Karpas-422 (cell line): ENCODE measurements at regions not wholly inside any gene's neighbourhood (a gene's known extent, or its start where the extent isn't known, plus 50 kb on each side); places are given as distances from the start of the nearest gene placed in this dataset.
"Not testable (repeated sequence)": the region's sequence is repeated elsewhere in the genome, so short reads cannot be mapped to it uniquely, and the experiment has no call there.

Source experiments
- DNase-seq: peaks from one replicate; pipeline ENCODE4 v3.0.0-alpha.2; 2015
- H2AFZ ChIP-seq: fragments of 200-600 bp; sonication (generic); 2 replicates; pipeline ENCODE4 v1.6.1; 2014; ENCODE audit warnings: antibody characterized with exemption, low read length, mixed read lengths
- H3K27ac ChIP-seq: fragments of 200-600 bp; sonication (generic); 2 replicates; pipeline ENCODE4 v1.5.1; 2014; ENCODE audit warnings: mild to moderate bottlenecking, low read length, moderate library complexity
- H3K27me3 ChIP-seq: fragments of 200-600 bp; sonication (generic); 2 replicates; pipeline ENCODE4 v1.6.1; 2014; ENCODE audit warnings: low read length, mixed read lengths
- H3K36me3 ChIP-seq: fragments of 200-600 bp; sonication (generic); 2 replicates; pipeline ENCODE4 v1.6.1; 2014; ENCODE audit warnings: low read length, mixed read lengths; ENCODE audit not compliant: insufficient read depth
- H3K4me1 ChIP-seq: fragments of 200-600 bp; sonication (generic); 2 replicates; pipeline ENCODE4 v1.6.1; 2014; ENCODE audit warnings: mild to moderate bottlenecking, low read length, mixed read lengths
- H3K4me2 ChIP-seq: fragments of 200-600 bp; sonication (generic); 2 replicates; pipeline ENCODE4 v1.6.1; 2014; ENCODE audit warnings: low read length, low read depth, mild to moderate bottlenecking; ENCODE audit not compliant: poor library complexity, severe bottlenecking
- H3K4me3 ChIP-seq: fragments of 200-600 bp; sonication (generic); 2 replicates; pipeline ENCODE4 v1.5.1; 2014; ENCODE audit warnings: mild to moderate bottlenecking, antibody characterized with exemption, low read length, mixed read lengths
- H3K79me2 ChIP-seq: fragments of 200-600 bp; sonication (generic); 2 replicates; pipeline ENCODE4 v1.6.1; 2014; ENCODE audit warnings: mild to moderate bottlenecking, low read length, mixed read lengths
- H3K9ac ChIP-seq: fragments of 200-600 bp; sonication (generic); 2 replicates; pipeline ENCODE4 v1.6.0; 2014; ENCODE audit warnings: low read length
- H3K9me2 ChIP-seq: fragments of 200-600 bp; sonication (generic), shearing (Covaris generic); replicated peaks from 2 replicates; pipeline ENCODE4 v1.6.0; 2014; ENCODE audit warnings: mild to moderate bottlenecking, low read length, moderate library complexity; ENCODE audit not compliant: insufficient read depth
- H3K9me3 ChIP-seq: fragments of 300-700, 200-600 bp; sonication (generic); 2 replicates; pipeline ENCODE4 v1.6.1; 2014; ENCODE audit warnings: low read length, mixed read lengths
- H4K20me1 ChIP-seq: fragments of 200-600 bp; sonication (generic); 2 replicates; pipeline ENCODE4 v1.6.1; 2014; ENCODE audit warnings: mild to moderate bottlenecking, antibody characterized with exemption, low read length, low read depth; ENCODE audit not compliant: insufficient read depth

DNA sequence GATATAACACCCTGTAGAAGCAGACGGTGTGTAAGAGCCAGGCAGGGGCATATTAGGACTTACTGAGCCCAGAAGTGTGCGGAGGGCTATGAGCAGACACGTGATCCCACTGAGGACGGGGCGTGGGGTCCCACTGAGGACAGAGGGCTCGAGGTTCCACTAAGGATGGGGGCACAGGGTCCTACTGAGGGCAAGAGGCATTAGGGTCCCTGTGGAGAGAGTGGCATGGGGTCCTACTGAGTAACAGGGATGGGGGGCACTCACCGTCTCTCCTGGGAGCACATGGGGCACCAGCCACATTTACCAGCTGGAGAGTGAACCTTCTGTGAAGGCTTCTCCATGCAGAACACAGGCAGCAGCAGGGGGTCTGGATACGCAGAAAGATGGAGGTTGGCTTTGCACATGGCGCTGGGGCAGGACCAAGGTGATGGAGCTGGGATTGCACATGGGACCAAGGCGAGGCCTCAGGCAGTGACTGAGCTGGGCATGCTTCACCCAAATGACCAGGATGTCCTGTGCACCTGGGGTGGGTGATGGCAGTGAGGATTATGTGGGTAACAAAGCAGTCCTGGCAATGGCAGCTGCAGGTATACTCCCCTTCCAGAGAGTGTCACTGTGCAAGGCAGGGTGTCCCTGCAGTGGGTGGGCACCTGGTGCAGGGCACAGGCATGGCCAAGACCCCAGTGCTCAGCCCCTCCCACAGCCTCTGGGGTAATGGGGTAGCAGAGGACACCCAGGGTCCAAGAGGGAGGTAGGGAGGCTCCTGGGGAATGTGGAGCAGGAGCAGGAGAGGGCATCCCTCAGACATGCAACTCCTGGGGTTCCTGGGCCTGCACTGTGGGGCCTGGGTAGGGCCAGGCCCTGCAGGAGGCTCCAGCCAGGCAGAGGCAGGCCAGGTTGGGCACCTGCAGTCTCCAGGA is 278.1 kb downstream of the TCERG1L start:
- no peaks in the 10 kb centered on the region for H3K27me3 ChIP-seq
- H3K4me1 ChIP-seq: peaks cover 21% of the 10 kb centered on the region
- no peak overlapping the region for H3K4me2 ChIP-seq
- no peaks in the 10 kb centered on the region for H4K20me1 ChIP-seq
- no peak overlapping the region for H3K9ac ChIP-seq
- no peaks in the 10 kb centered on the region for H3K9me2 ChIP-seq
- no peaks in the 10 kb centered on the region for H3K9me3 ChIP-seq
- H3K27ac ChIP-seq: no peak overlapping the region
- no peaks in the 10 kb centered on the region for H3K79me2 ChIP-seq
- no peak overlapping the region for H2AFZ ChIP-seq
- H3K4me3 ChIP-seq: no peak overlapping the region
- DNase-seq: no peak
- H3K36me3 ChIP-seq: no peaks in the 10 kb centered on the region

GRCh38 chr10:131034451-131034850 is 277.1 kb downstream of the TCERG1L start:
- Histone ChIP-seq H3K4me1 (peaks cover 21% of the 10 kb centered on the region), H2AFZ (no peak overlapping the region), H3K36me3 (no peaks in the 10 kb centered on the region), H4K20me1 (no peaks in the 10 kb centered on the region), H3K79me2 (no peaks in the 10 kb centered on the region), H3K9ac (no peak overlapping the region), H3K27me3 (no peaks in the 10 kb centered on the region), H3K4me2 (no peak overlapping the region), H3K4me3 (no peak overlapping the region), H3K9me2 (no peaks in the 10 kb centered on the region), H3K27ac (no peak overlapping the region), H3K9me3 (no peaks in the 10 kb centered on the region)
- no peak for DNase-seq

- H4K20me1 ChIP-seq: no peaks in the 10 kb centered on the region
- no peak overlapping the region for H3K4me3 ChIP-seq
- DNase-seq: no peak
- H3K4me1 ChIP-seq: peaks cover 23% of the 10 kb centered on the region
- H3K9me2 ChIP-seq: no peaks in the 10 kb centered on the region
- H3K27me3 ChIP-seq: no peaks in the 10 kb centered on the region
- no peaks in the 10 kb centered on the region for H3K79me2 ChIP-seq
- H3K4me2 ChIP-seq: no peak overlapping the region
- no peak overlapping the region for H3K27ac ChIP-seq
- peaks cover 3% of the 10 kb centered on the region; the same call in 1 of the 2 replicates for H3K9me3 ChIP-seq
- no peak overlapping the region for H3K9ac ChIP-seq
- H2AFZ ChIP-seq: no peak overlapping the region
- no peaks in the 10 kb centered on the region; the same call in 1 of the 2 replicates for H3K36me3 ChIP-seq
Measured at GRCh38 chr10:131035779-131036178, 275.7 kb downstream of the TCERG1L start.

DNA sequence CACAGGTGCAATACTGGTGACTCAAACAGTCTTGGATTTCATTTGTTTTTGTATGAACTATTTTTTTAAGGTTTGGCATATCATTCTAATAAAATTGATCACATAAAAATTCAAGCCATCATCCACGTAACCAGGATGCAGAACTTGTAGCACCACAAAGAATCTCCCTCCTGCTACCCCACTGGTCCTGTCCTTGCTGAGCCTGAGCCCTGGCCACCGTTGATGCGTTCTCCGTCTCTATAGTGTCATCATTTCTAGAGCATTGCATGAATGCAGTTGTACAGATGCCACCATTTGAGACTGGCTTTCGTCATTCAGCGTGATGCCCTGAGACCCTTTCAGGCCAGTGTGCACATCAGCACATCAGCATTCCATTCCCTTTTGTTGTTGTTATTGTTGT is 273.5 kb downstream of the TCERG1L start:
- peaks cover 7% of the 10 kb centered on the region; the same call in 1 of the 2 replicates for H3K9me3 ChIP-seq
- H4K20me1 ChIP-seq: no peaks in the 10 kb centered on the region

DNA sequence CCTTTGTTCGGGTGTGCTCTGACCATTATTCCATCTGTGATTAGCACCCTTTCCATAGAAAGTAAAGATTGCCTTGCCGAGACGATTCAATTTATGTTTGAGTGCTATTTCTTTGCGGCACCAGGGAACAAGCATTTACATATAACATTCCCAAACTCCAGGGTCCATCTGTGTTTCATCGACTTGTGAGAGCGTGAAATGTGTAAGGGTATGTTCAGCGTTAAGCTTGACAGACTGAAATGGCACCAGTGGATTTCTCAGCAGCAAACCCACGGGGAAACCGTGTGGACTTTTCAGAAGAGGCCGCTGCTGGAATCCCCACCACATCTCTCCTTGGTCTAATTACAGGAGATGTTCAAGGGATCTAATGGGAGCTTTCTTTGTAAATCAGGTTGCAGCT is 270.5 kb downstream of the TCERG1L start:
- H3K4me3 ChIP-seq: no peak overlapping the region
- no peaks in the 10 kb centered on the region for H4K20me1 ChIP-seq
- H3K36me3 ChIP-seq: no peaks in the 10 kb centered on the region; the same call in 1 of the 2 replicates
- H3K27me3 ChIP-seq: no peaks in the 10 kb centered on the region
- no peak overlapping the region for H3K27ac ChIP-seq
- DNase-seq: no peak
- no peaks in the 10 kb centered on the region for H3K79me2 ChIP-seq
- peak overlapping the region; percentile 58 for H3K4me2 ChIP-seq
- no peaks in the 10 kb centered on the region for H3K9me2 ChIP-seq
- no peak overlapping the region for H3K9ac ChIP-seq
- peaks cover 23% of the 10 kb centered on the region for H3K4me1 ChIP-seq
- H3K9me3 ChIP-seq: peaks cover 7% of the 10 kb centered on the region; the same call in 1 of the 2 replicates
- H2AFZ ChIP-seq: no peak overlapping the region

More for the DNA sequence above, 273.5 kb downstream of the TCERG1L start:
- Histone ChIP-seq H3K27me3 (no peaks in the 10 kb centered on the region), H3K4me1 (peaks cover 34% of the 10 kb centered on the region), H3K9ac (no peak overlapping the region), H3K4me3 (no peak overlapping the region), H3K36me3 (no peaks in the 10 kb centered on the region; the same call in 1 of the 2 replicates), H3K4me2 (no peak overlapping the region), H2AFZ (no peak overlapping the region), H3K27ac (no peak overlapping the region), H3K79me2 (no peaks in the 10 kb centered on the region), H3K9me2 (no peaks in the 10 kb centered on the region)
- no peak for DNase-seq

DNA sequence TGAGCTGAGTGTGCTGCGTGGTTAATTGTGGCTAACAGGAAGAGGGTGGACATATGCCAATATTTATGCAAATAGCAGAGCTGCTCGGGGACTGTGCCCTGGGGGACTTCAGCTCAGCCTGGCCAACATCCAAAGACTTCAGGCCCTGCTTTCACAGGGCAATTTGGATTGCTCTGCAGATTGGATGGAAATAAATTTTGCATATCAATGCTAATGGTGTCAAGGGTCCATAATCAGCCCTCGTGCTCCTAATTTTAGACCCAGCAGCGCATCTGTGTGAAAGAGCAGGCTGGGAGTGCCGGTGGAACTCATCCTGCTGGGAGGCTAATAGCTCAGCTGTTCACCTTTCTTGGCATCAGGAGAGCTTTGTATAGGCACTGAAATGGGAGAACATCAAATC is 270.1 kb downstream of the TCERG1L start:
- Histone ChIP-seq H3K4me2 (peak overlapping the region; percentile 58), H3K4me3 (peak overlapping the region; percentile 33; the same call in 1 of the 2 replicates), H2AFZ (no peak overlapping the region), H3K4me1 (peaks cover 23% of the 10 kb centered on the region), H3K79me2 (no peaks in the 10 kb centered on the region), H4K20me1 (no peaks in the 10 kb centered on the region), H3K27me3 (no peaks in the 10 kb centered on the region), H3K9ac (no peak overlapping the region), H3K36me3 (no peaks in the 10 kb centered on the region; the same call in 1 of the 2 replicates), H3K27ac (no peak overlapping the region), H3K9me3 (peaks cover 7% of the 10 kb centered on the region; the same call in 1 of the 2 replicates), H3K9me2 (no peaks in the 10 kb centered on the region)
- peak; percentile 88 for DNase-seq

DNA sequence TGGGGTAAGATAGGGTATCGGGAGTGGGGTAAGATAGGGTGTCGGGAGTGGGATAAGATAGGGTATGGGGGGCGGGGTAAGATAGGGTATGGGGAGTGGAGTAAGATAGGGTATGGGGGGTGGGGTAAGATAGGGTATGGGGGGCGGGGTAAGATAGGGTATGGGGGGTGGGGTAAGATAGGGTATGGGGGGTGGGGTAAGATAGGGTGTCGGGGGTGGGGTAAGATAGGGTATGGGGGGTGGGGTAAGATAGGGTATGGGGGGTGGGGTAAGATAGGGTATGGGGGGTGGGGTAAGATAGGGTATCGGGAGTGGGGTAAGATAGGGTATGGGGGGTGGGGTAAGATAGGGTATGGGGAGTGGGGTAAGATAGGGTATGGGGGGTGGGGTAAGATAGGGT is 269.5 kb downstream of the TCERG1L start:
- H3K4me3 ChIP-seq: peak overlapping the region; percentile 33; the same call in 1 of the 2 replicates
- H3K27ac ChIP-seq, H3K27me3 ChIP-seq, H3K79me2 ChIP-seq, DNase-seq, H4K20me1 ChIP-seq, H2AFZ ChIP-seq, H3K9me2 ChIP-seq, H3K9me3 ChIP-seq, H3K36me3 ChIP-seq, H3K9ac ChIP-seq: not testable (repeated sequence)
- H3K4me1 ChIP-seq: peaks cover 23% of the 10 kb centered on the region
- peak overlapping the region; percentile 58 for H3K4me2 ChIP-seq
